ENCODE measurements at regions not wholly inside any gene's neighbourhood (a gene's known extent, or its start where the extent isn't known, plus 50 kb on each side); places are given as distances from the start of the nearest gene placed in this dataset.
"Not testable (repeated sequence)": the region's sequence is repeated elsewhere in the genome, so short reads cannot be mapped to it uniquely, and the experiment has no call there.

- Histone ChIP-seq H3K36me3 (no peaks in the 10 kb centered on the region), H3K4me1 (no peaks in the 10 kb centered on the region), H3K27ac (no peak overlapping the region), H3K9me3 (peaks cover 0 to 5% (median 0%) of the 10 kb centered on the region in 11 donors), H3K4me3 (no peak overlapping the region), H3K27me3 (no peaks in the 10 kb centered on the region)
- TF ChIP-seq CTCF (IDR thresholded peaks at IDR 0.05) = no peak
- intact Hi-C loops (cut with DNase I) = no loop called here
- DNase-seq (no peak), ATAC-seq (no peak)
Measured at GRCh38 chr7:9603291-9603690, 1169.9 kb downstream of the NXPH1 start.

GRCh38 chr7:9608560-9608959 is 1175.2 kb downstream of the NXPH1 start:
- 63 to 69% methylated on average over 1 of the region's 1 CpG for WGBS, 2 donors
- no peak for DNase-seq
- intact Hi-C loops (cut with DNase I) = no loop called here

GRCh38 chr7:9620899-9621298 is 1187.5 kb downstream of the NXPH1 start:
- H3K27me3 ChIP-seq; H3K4me3 ChIP-seq; ATAC-seq; intact Hi-C loops (cut with DNase I); H3K4me1 ChIP-seq; DNase-seq; H3K36me3 ChIP-seq; H3K27ac ChIP-seq: not testable (repeated sequence)
- peaks cover 0 to 29% (median 0%) of the 10 kb centered on the region in 11 donors for H3K9me3 ChIP-seq
- 74 to 82% methylated on average over 6 of the region's 6 CpGs for WGBS, 2 donors

More at GRCh38 chr7:9608560-9608959, 1175.2 kb downstream of the NXPH1 start:
- Histone ChIP-seq H3K36me3 (no peaks in the 10 kb centered on the region), H3K9me3 (peaks cover 0 to 8% (median 0%) of the 10 kb centered on the region in 11 donors), H3K4me1 (no peaks in the 10 kb centered on the region), H3K4me3 (no peak overlapping the region), H3K27ac (no peak overlapping the region), H3K27me3 (no peaks in the 10 kb centered on the region)
- no peak for ATAC-seq
- no peak for TF ChIP-seq CTCF (IDR thresholded peaks at IDR 0.05)

GRCh38 chr7:9621306-9621902 is 1188.0 kb downstream of the NXPH1 start:
- H3K27ac ChIP-seq; H3K27me3 ChIP-seq; H3K4me3 ChIP-seq; H3K4me1 ChIP-seq; ATAC-seq; H3K36me3 ChIP-seq; intact Hi-C loops (cut with DNase I); DNase-seq: not testable (repeated sequence)
- WGBS, 2 donors = 95 to 97% methylated on average over 38 to 44 of the region's 44 CpGs
- H3K9me3 ChIP-seq = peaks cover 0 to 28% (median 0%) of the 10 kb centered on the region in 11 donors

GRCh38 chr7:9621927-9622326 is 1188.5 kb downstream of the NXPH1 start:
- ATAC-seq (no peak), DNase-seq (no peak)
- intact Hi-C loops (cut with DNase I) = no loop called here
- no peak for TF ChIP-seq CTCF (IDR thresholded peaks at IDR 0.05)
- Histone ChIP-seq H3K9me3 (peaks cover 0 to 23% (median 0%) of the 10 kb centered on the region in 11 donors), H3K27ac (no peak overlapping the region), H3K27me3 (no peaks in the 10 kb centered on the region), H3K4me3 (no peak overlapping the region), H3K4me1 (no peaks in the 10 kb centered on the region), H3K36me3 (no peaks in the 10 kb centered on the region)
- 89 to 90% methylated on average over 8 to 9 of the region's 9 CpGs for WGBS, 2 donors

Data from heart right ventricle (tissue), 16 donors.